HS-27A (cell line): ENCODE measurements at regions not wholly inside any gene's neighbourhood (a gene's known extent, or its start where the extent isn't known, plus 50 kb on each side); places are given as distances from the start of the nearest gene placed in this dataset.

ENCODE experiments used
- DNase-seq: peaks from one replicate; pipeline ENCODE4 v3.0.0-alpha.2; 2012; ENCODE audit warnings: low read depth, missing footprints

DNA sequence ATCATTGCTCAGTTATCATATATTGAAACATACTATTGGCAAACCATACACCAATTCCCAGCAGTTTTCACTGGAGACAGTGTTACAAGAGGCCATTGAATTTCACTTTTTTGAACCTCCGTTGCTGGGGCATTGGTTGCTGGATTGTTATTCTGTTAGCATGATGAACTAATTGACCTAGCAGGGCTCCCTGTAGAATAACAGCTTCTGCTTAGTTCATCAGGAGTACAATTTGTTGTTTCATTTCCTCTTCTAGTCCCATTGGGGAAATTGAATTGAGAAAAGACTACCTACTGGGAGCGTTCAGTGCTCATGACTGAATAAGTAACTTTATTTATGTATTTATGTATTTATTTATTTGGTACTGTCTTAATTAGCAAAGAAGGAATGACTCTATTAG lies 151.6 kb downstream of the SLIT2 start:
- no peak for DNase-seq

DNA sequence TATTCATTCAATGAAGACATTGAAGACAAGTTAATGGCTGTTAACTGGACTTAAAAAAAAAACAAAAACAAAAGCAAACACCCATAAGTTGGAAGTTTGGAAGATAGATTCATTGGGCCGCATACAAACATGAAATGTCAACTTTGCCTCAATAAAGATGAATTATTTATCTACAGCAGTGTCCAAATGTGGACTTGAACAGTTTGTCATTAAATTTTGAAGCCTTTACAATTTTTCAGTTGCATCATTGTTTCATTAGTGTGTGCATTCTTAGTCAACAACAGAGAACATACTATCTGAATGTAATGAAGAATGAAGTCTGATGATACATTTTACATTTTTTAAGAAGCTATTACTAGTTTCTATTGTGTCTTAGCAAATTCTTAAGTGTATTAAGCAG lies 152.1 kb downstream of the SLIT2 start:
- no peak for DNase-seq

GRCh38 chr4:20408611-20409010 lies 156.9 kb downstream of the SLIT2 start:
- DNase-seq = no peak

GRCh38 chr4:20412072-20412471 lies 160.4 kb downstream of the SLIT2 start:
- DNase-seq = no peak

GRCh38 chr4:20416800-20417199 lies 165.1 kb downstream of the SLIT2 start:
- DNase-seq = no peak

GRCh38 chr4:20418861-20419451 lies 167.3 kb downstream of the SLIT2 start:
- no peak for DNase-seq

DNA sequence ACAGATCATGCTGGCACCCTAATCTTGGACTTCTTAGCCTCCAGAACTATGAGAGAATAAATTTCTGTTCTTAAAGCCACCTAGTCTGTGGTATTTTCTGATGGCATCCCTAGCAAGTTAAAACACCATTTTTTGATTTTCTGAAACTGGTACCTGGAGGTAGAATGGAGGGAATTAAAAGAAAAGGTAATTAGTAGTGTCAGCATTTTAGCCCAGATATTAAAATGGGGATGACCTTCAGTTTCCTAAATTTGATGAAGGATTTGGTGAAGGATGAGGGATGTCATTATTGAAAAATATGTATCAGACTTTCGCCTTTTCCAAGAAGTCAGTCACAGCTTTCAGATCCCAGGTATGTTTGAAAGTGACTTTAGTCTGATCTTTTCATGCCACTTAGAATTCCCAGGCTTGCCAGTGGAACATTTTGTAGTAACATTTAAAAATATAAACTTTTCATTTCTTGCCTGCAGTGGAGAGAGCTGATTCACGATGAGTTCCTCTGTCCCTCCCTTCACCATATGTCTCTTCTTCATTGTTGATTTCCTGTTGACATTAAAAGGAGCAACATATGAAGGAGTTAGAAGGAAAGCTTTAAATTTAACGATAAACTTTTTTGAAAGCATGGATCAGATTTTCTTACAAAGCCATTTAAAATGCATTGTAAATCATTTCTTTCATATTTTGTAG lies 169.4 kb downstream of the SLIT2 start:
- DNase-seq = no peak

DNA sequence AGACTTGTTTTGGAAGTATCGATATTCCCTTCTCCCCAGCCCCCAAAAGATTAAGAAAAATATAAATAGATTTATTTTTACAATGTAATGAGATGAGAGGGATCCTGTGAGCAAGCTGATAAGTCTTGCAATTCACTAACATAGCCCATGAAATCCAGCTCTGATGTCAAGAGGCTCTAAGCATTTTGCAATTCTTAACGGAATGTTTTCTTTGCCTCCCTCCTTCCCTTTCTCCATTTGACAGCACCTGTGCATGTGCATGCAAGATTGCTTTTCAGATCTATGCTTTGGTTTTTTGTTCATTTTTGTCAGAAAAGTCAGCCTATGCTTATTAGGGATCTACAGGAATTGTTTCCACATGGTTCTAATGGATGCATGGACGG lies 169.9 kb downstream of the SLIT2 start:
- DNase-seq = no peak

DNA sequence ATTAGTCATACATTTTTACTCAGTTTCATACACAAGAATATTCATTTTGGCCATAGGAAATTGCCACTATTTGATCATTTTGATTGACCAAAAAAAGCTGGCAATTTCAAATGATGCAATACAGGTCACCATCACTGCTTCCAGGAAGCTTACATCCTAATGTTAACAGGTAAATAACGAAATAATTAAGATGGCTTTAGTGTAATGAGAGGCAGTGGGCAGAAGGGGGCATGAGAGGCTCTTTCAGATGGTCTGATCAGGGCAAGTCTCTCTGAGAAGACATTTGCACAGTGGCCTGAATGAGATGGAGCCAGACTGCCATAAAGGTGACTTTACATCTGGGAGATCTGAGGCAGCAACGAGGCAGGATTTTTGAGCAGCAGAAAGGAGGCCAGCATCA lies 170.7 kb downstream of the SLIT2 start:
- DNase-seq = no peak

GRCh38 chr4:20423420-20423819 lies 171.7 kb downstream of the SLIT2 start:
- no peak for DNase-seq

GRCh38 chr4:20426028-20426427 lies 174.3 kb downstream of the SLIT2 start:
- no peak for DNase-seq

DNA sequence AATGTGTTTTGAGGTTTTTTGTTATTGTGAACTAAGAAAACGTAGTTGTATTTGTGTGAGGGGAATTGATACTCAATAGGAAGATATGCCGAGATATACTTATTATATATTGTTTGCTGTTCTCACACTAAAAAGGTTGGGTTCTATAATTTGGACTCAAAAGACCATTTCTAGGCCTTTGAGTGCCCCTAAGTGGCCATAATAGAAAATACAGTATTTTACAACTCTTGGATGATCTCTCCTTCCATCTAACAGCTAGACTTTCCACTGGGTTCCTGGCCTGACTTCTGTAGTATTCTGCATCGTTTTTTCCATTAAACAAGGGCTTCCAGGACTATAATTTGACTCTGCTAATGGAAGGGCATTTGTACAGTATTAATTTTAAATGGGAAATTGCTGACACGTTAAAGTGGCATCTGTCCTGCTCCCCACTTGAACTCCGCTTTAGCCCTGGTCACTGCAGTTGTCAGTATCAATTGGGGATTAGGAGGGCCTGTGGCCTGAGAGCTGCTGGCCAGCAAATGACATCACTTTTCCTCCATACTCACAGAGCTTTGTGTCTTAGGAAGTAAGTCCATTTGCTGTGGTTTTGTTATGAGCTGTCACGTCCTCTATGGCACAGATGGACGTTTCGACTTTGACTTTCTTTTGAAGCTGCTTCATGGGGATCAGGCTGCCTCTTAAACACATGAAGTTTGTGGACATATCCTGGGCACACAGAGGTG lies 176.9 kb downstream of the SLIT2 start:
- DNase-seq = no peak

GRCh38 chr4:20430259-20430941 lies 178.7 kb downstream of the SLIT2 start:
- DNase-seq = no peak

DNA sequence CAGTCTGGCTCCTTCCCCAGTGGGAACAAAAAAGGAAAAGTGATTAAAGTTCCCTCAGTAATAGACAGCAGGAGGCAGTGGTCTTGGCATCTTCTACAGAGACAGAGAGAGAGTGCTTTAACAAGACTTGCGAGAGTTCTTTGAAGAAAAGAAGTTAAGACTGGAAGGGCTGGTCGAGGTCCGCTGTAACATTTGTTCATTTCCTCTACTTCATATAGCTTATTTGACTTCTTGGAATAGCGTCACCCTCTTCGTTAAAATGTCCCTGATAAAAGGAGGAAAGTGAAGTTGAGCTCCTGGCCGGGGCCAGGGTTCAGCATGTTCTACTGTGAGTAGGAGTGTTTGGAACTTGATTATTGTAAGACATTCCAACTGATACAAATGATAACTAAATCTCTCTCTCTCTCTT lies 179.8 kb downstream of the SLIT2 start:
- no peak for DNase-seq

DNA sequence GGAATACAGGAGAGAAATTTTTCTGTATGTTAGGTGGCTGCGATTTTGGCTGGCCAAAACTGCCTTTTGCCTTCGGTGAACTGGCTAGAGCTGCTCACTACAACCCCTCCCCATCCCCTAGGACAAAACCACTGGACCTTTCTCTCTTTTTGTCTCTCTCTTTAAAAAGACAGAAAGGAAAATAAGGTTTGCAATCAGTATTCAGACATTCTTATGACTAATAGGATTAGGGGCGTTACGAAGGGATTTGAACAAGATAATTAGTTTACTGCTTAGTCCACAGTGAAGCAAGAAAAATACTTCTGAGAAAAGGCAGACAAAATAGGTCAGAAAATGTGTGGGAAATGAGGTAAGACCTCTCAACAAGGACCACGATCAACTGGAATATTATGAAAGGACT lies 180.4 kb downstream of the SLIT2 start:
- no peak for DNase-seq

DNA sequence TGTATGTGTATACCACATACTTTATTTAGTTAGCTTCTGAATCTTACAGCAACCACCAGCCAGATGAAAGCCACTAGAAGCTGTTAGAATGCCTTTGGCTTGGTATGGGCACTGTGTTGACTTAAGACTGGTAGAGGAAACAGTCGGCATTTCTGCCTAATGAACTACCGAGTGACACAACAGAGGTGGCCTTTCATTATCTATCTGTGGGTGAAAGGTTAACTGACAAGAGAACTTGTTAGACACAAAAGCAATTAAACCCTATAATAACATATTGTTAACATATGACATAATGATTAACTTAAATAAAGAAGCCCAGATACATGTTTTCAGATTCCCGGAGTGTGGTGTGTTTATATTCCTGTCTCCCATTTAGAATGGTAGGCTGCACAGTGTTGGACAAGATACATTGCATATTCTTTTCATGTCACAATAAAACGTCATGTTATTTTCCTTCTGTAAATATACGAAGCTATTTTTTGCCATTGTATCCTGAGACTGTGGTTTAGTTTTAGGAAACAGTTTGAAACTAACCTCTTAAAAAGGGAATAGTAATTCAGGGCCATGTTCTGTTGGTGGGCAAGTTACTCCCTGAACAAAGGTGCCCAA lies 181.5 kb downstream of the SLIT2 start:
- no peak for DNase-seq

DNA sequence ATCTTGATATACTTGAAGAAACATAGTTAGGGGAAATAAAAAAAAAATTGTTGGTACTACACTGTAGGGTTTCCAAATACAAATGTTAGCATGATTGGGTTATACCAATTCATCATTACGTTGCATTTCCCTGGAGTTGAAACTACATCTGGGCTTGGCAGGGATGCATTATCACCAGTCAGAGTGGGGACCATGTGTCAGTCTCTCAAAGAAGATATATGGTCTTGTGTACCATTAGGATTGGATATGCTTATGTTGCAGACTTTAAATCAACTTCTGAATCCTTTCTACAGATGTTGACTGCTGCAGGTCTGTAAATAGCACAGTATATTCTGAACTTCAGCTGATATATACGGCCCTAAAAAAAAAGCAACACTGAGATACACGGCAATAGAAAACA lies 188.5 kb downstream of the SLIT2 start:
- DNase-seq = no peak

- DNase-seq = no peak
Measured at GRCh38 chr4:20443015-20443805, 191.5 kb downstream of the SLIT2 start.

- DNase-seq = no peak
Measured at GRCh38 chr4:20444599-20445337, 193.1 kb downstream of the SLIT2 start.

DNA sequence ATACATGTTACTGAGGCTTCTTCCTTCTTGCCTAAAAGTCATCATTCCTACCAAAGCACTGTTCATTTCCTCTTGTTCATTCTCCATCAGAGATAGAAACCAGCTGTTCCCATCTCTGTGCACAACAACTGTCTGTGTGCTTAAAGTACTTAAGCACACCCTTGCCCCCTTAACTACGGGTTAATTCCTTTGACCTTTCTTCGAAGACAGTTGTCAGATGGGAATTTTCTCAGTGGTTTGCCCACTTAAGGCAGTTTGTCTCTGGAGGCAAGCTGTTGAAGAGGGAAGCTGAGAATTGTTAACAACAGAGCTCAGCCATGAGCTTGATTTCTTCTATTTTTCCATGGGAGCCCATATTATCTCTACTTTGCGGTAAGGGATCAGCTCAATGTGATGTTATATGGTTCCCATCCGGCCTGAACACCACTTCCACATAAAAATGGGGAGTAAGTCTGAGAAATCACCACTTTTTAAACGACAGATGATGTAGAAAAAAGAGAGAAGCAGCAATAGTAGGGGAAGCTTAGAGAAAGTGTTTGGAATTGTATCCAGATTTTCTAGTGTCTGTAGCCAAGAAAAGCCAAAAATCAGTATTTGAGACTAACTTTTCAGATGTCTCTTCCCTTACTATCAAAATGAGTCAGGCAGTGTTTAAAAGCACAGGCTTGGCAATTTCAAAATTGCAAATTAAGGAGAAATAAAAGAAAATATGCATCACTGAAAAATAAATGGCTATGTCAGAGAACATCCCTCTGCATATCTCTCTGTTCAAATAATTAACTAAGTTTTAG lies 194.4 kb downstream of the SLIT2 start:
- no peak for DNase-seq
